BLaER1 treated with 17β-estradiol and CSF1 and Interleukin-3, amounts not matched to agents 10 nM and 100 nM (cell line): ENCODE measurements at regions not wholly inside any gene's neighbourhood (a gene's known extent, or its start where the extent isn't known, plus 50 kb on each side); places are given as distances from the start of the nearest gene placed in this dataset.

ENCODE experiments used
- H3K27ac ChIP-seq, 11 experiments: shearing (Covaris generic); formaldehyde crosslinking; 2 replicates each; pipeline ENCODE4 v1.8.1; 2022
- H3K27me3 ChIP-seq, 11 experiments: shearing (Covaris generic); formaldehyde crosslinking; 2 replicates each; pipeline ENCODE4 v1.8.1; 2022
- H3K36me3 ChIP-seq, 11 experiments: shearing (Covaris generic); formaldehyde crosslinking; 2 replicates each; pipeline ENCODE4 v1.8.1; 2022
- H3K4me1 ChIP-seq, 10 experiments: shearing (Covaris generic); formaldehyde crosslinking; 2 replicates each; pipeline ENCODE4 v1.8.1; 2022
- H3K4me2 ChIP-seq, 11 experiments: shearing (Covaris generic); formaldehyde crosslinking; 2 replicates each; pipeline ENCODE4 v1.8.1; 2022
- H3K4me3 ChIP-seq, 10 experiments: shearing (Covaris generic); formaldehyde crosslinking; 2 replicates each; pipeline ENCODE4 v1.8.1; 2022
- H3K9ac ChIP-seq, 11 experiments: shearing (Covaris generic); formaldehyde crosslinking; 2 replicates each; pipeline ENCODE4 v1.8.1; 2022
- H3K9me3 ChIP-seq, 11 experiments: shearing (Covaris generic); formaldehyde crosslinking; replicated peaks in 1 of 11; 2 replicates each; pipeline ENCODE4 v1.8.1; 2022
- H4K20me1 ChIP-seq, 11 experiments: shearing (Covaris generic); formaldehyde crosslinking; 2 replicates each; pipeline ENCODE4 v1.8.1; 2022
- Cebpa-rat ChIP-seq, 11 experiments: shearing (Covaris generic); IDR thresholded peaks; 2 replicates each; pipeline ENCODE4 v1.8.1; 2022

GRCh38 chr2:18435426-18436037 lies 124.9 kb downstream of the RDH14 start:
- no peaks in the 10 kb centered on the region for H3K36me3 ChIP-seq
- H4K20me1 ChIP-seq, result no peaks in the 10 kb centered on the region
- no peak overlapping the region for H3K27ac ChIP-seq
- H3K9me3 ChIP-seq, result peaks cover 0 to 16% (median 6%) of the 10 kb centered on the region in 11 experiments; a peak in 11 of 22 replicates
- H3K9ac ChIP-seq, result no peak overlapping the region
- no peak for TF ChIP-seq Cebpa-rat (IDR thresholded peaks at IDR 0.05)
- H3K4me2 ChIP-seq, result no peak overlapping the region
- H3K4me3 ChIP-seq, result no peak overlapping the region
- peaks cover 0 to 7% (median 0%) of the 10 kb centered on the region in 10 experiments; a peak in 2 of 20 replicates for H3K4me1 ChIP-seq
- no peaks in the 10 kb centered on the region for H3K27me3 ChIP-seq

GRCh38 chr2:18433872-18434271 lies 126.6 kb downstream of the RDH14 start:
- H3K27ac ChIP-seq, result no peak overlapping the region
- H3K4me3 ChIP-seq, result no peak overlapping the region
- no peaks in the 10 kb centered on the region for H3K27me3 ChIP-seq
- H3K36me3 ChIP-seq, result no peaks in the 10 kb centered on the region
- H3K4me1 ChIP-seq, result peaks cover 0 to 7% (median 0%) of the 10 kb centered on the region in 10 experiments; a peak in 2 of 20 replicates
- H3K9ac ChIP-seq, result no peak overlapping the region
- H4K20me1 ChIP-seq, result no peaks in the 10 kb centered on the region
- no peak overlapping the region for H3K4me2 ChIP-seq
- no peak for TF ChIP-seq Cebpa-rat (IDR thresholded peaks at IDR 0.05)
- peaks cover 0 to 11% (median 4%) of the 10 kb centered on the region in 11 experiments; a peak in 10 of 22 replicates for H3K9me3 ChIP-seq

- no peak overlapping the region for H3K4me2 ChIP-seq
- no peak overlapping the region for H3K9ac ChIP-seq
These were observed 127.5 kb downstream of the RDH14 start for GRCh38 chr2:18432999-18433398.

GRCh38 chr2:18430996-18431748 lies 129.3 kb downstream of the RDH14 start:
- TF ChIP-seq Cebpa-rat (IDR thresholded peaks at IDR 0.05), result no peak
- Histone ChIP-seq H3K36me3 (no peaks in the 10 kb centered on the region), H3K4me3 (no peak overlapping the region), H3K9ac (no peak overlapping the region), H3K27ac (no peak overlapping the region), H4K20me1 (no peaks in the 10 kb centered on the region), H3K4me1 (peaks cover 0 to under 1% (median 0%) of the 10 kb centered on the region in 10 experiments; a peak in 2 of 20 replicates), H3K4me2 (no peak overlapping the region), H3K27me3 (no peaks in the 10 kb centered on the region), H3K9me3 (no peaks in the 10 kb centered on the region)

More at GRCh38 chr2:18432999-18433398, 127.5 kb downstream of the RDH14 start:
- Histone ChIP-seq H3K9me3 (peaks cover 0 to 5% (median 2%) of the 10 kb centered on the region in 11 experiments; a peak in 8 of 22 replicates), H3K27ac (no peak overlapping the region), H3K27me3 (no peaks in the 10 kb centered on the region), H3K36me3 (no peaks in the 10 kb centered on the region), H4K20me1 (no peaks in the 10 kb centered on the region), H3K4me3 (no peak overlapping the region), H3K4me1 (peaks cover 0 to 7% (median 0%) of the 10 kb centered on the region in 10 experiments; a peak in 2 of 20 replicates)
- no peak for TF ChIP-seq Cebpa-rat (IDR thresholded peaks at IDR 0.05)

- Histone ChIP-seq H3K27me3 (no peaks in the 10 kb centered on the region), H3K36me3 (no peaks in the 10 kb centered on the region), H3K4me1 (no peaks in the 10 kb centered on the region), H3K9ac (no peak overlapping the region), H3K27ac (no peak overlapping the region), H4K20me1 (no peaks in the 10 kb centered on the region), H3K4me2 (no peak overlapping the region), H3K9me3 (no peaks in the 10 kb centered on the region), H3K4me3 (no peak overlapping the region)
- TF ChIP-seq Cebpa-rat (IDR thresholded peaks at IDR 0.05), result no peak
These were observed 131.9 kb downstream of the RDH14 start for GRCh38 chr2:18428516-18428915.

GRCh38 chr2:18427762-18428161 lies 132.7 kb downstream of the RDH14 start:
- Histone ChIP-seq H3K36me3 (no peaks in the 10 kb centered on the region), H3K27me3 (no peaks in the 10 kb centered on the region), H3K4me2 (no peak overlapping the region), H3K9ac (no peak overlapping the region), H3K4me1 (no peaks in the 10 kb centered on the region), H4K20me1 (no peaks in the 10 kb centered on the region), H3K4me3 (no peak overlapping the region), H3K9me3 (no peaks in the 10 kb centered on the region), H3K27ac (no peak overlapping the region)
- TF ChIP-seq Cebpa-rat (IDR thresholded peaks at IDR 0.05), result no peak

- no peaks in the 10 kb centered on the region for H4K20me1 ChIP-seq
These were observed 134.3 kb downstream of the RDH14 start for GRCh38 chr2:18426174-18426573.

GRCh38 chr2:18425210-18425703 lies 135.2 kb downstream of the RDH14 start:
- no peak overlapping the region for H3K4me3 ChIP-seq
- H3K9ac ChIP-seq, result no peak overlapping the region
- H3K4me1 ChIP-seq, result no peaks in the 10 kb centered on the region
- H3K27ac ChIP-seq, result no peak overlapping the region
- no peaks in the 10 kb centered on the region for H3K9me3 ChIP-seq
- no peaks in the 10 kb centered on the region for H3K36me3 ChIP-seq
- H3K27me3 ChIP-seq, result no peaks in the 10 kb centered on the region
- no peaks in the 10 kb centered on the region for H4K20me1 ChIP-seq
- no peak for TF ChIP-seq Cebpa-rat (IDR thresholded peaks at IDR 0.05)
- no peak overlapping the region for H3K4me2 ChIP-seq

More at GRCh38 chr2:18426174-18426573, 134.3 kb downstream of the RDH14 start:
- H3K36me3 ChIP-seq, result no peaks in the 10 kb centered on the region
- no peak for TF ChIP-seq Cebpa-rat (IDR thresholded peaks at IDR 0.05)
- no peaks in the 10 kb centered on the region for H3K27me3 ChIP-seq
- no peak overlapping the region for H3K9ac ChIP-seq
- no peak overlapping the region for H3K27ac ChIP-seq
- no peaks in the 10 kb centered on the region for H3K9me3 ChIP-seq
- no peaks in the 10 kb centered on the region for H3K4me1 ChIP-seq
- H3K4me2 ChIP-seq, result no peak overlapping the region
- no peak overlapping the region for H3K4me3 ChIP-seq

- Histone ChIP-seq H3K4me3 (no peak overlapping the region), H3K9me3 (no peaks in the 10 kb centered on the region)
- no peak for TF ChIP-seq Cebpa-rat (IDR thresholded peaks at IDR 0.05)
These were observed 136.8 kb downstream of the RDH14 start for GRCh38 chr2:18423636-18424035.

More at GRCh38 chr2:18423636-18424035, 136.8 kb downstream of the RDH14 start:
- H3K4me1 ChIP-seq, result no peaks in the 10 kb centered on the region
- no peaks in the 10 kb centered on the region for H3K36me3 ChIP-seq
- H3K4me2 ChIP-seq, result no peak overlapping the region
- no peaks in the 10 kb centered on the region for H3K27me3 ChIP-seq
- no peak overlapping the region for H3K27ac ChIP-seq
- H4K20me1 ChIP-seq, result no peaks in the 10 kb centered on the region
- H3K9ac ChIP-seq, result no peak overlapping the region
